Panc1 (cell line): ENCODE measurements at regions not wholly inside any gene's neighbourhood (a gene's known extent, or its start where the extent isn't known, plus 50 kb on each side); places are given as distances from the start of the nearest gene placed in this dataset.

Experiments used
- ATAC-seq: fragments of 200-7000 bp; cut with Tn5 transposase; 2 replicates; pipeline ENCODE4 v1.9.1; 2020; ENCODE audit warnings: mild to moderate bottlenecking, moderate library complexity
- BruUV-seq: library from RNA; stranded (reverse); fragments of 400-500 nt; replicated peaks from 2 replicates; lab custom pipeline; 2021; lab: Mats Ljungman, UMichigan
- CTCF ChIA-PET: fragments of 300-600 bp; sonication (Branson Sonifier 250); formaldehyde crosslinking; loops from one replicate; lab custom pipeline; 2022; ENCODE audit warnings: antibody characterized with exemption; lab: Charles Lee
- POLR2A ChIA-PET: fragments of 300-600 bp; sonication (Branson Sonifier 250); formaldehyde crosslinking; loops from one replicate; lab custom pipeline; 2022; ENCODE audit warnings: antibody characterized with exemption; lab: Charles Lee
- DNase-seq: peaks from one replicate; pipeline ENCODE4 v3.0.0-alpha.2; 2010; ENCODE audit warnings: low read depth, low spot score
- H3K27ac ChIP-seq: 2 replicates; pipeline ENCODE4 v1.5.1; 2011; ENCODE audit warnings: mild to moderate bottlenecking, low read length, inconsistent platforms
- H3K27me3 ChIP-seq: fragments of 200-500 bp; sonication (Bioruptor generic); 2 replicates; pipeline ENCODE4 v1.6.0; 2014; ENCODE audit warnings: low read length, inconsistent platforms; ENCODE audit not compliant: control insufficient read depth, insufficient read depth
- H3K36me3 ChIP-seq: fragments of 200-500 bp; sonication (Bioruptor generic); 2 replicates; pipeline ENCODE4 v1.5.1; 2014; ENCODE audit warnings: inconsistent platforms, mild to moderate bottlenecking, low read length, moderate library complexity; ENCODE audit not compliant: control insufficient read depth, insufficient read depth
- H3K4me1 ChIP-seq: 2 replicates; pipeline ENCODE4 v1.5.1; 2011; ENCODE audit warnings: inconsistent platforms, mild to moderate bottlenecking, low read length, moderate library complexity; ENCODE audit not compliant: control insufficient read depth, insufficient read depth
- H3K4me3 ChIP-seq, 2 experiments: 2 replicates each; pipeline ENCODE4 v1.5.1; 2011 to 2012; ENCODE audit warnings: low read depth in 2 of 2, low read length in 2 of 2, mild to moderate bottlenecking in 2 of 2, inconsistent platforms in 1 of 2, moderate library complexity in 1 of 2
- H3K9me3 ChIP-seq: fragments of 200-500 bp; sonication (Bioruptor generic); 2 replicates; pipeline ENCODE4 v1.5.1; 2014; ENCODE audit warnings: low read depth, mild to moderate bottlenecking, inconsistent platforms, low read length, moderate library complexity; ENCODE audit not compliant: control insufficient read depth, insufficient read depth
- CTCF ChIP-seq: fragments of 450-650 bp; IDR thresholded peaks from 2 replicates; pipeline ENCODE4 v1.5.1; 2017; ENCODE audit warnings: mild to moderate bottlenecking
- POLR2AphosphoS5 ChIP-seq: IDR thresholded peaks from 2 replicates; pipeline ENCODE4 v1.6.1; 2012; ENCODE audit warnings: mild to moderate bottlenecking, low read depth, low read length, moderate library complexity
- SIN3A ChIP-seq: IDR thresholded peaks from 2 replicates; pipeline ENCODE4 v1.6.1; 2012; ENCODE audit warnings: low read depth, mild to moderate bottlenecking, low read length, moderate library complexity, borderline replicate concordance; ENCODE audit not compliant: insufficient read depth
- TCF7L2 ChIP-seq: IDR thresholded peaks from 2 replicates; pipeline ENCODE4 v1.6.1; 2011; ENCODE audit warnings: mild to moderate bottlenecking, low read depth, low read length, inconsistent platforms
- in situ Hi-C: cut with HindIII; loops from 2 replicates; pipeline ENCODE4 v1.10.0; 2016; ENCODE audit warnings: low sequenced_read_pairs, low pct_unique_long_range_greater_than_20kb
- intact Hi-C: fragments of 100-400 bp; cut with micrococcal nuclease; formaldehyde crosslinking; loops from one replicate; pipeline ENCODE4 v1.10.0; 2022; ENCODE audit not compliant: unreplicated experiment
- TF ChIP-seq, protein P1 (sequence below), 2 experiments: IDR thresholded peaks; 2 replicates each; pipeline ENCODE4 v1.6.1; 2011 to 2012; ENCODE audit warnings: low read depth in 2 of 2, control low read depth in 1 of 2, low read length in 1 of 2, mild to moderate bottlenecking in 1 of 2, moderate library complexity in 1 of 2; ENCODE audit not compliant: insufficient read depth in 1 of 2

DNA sequence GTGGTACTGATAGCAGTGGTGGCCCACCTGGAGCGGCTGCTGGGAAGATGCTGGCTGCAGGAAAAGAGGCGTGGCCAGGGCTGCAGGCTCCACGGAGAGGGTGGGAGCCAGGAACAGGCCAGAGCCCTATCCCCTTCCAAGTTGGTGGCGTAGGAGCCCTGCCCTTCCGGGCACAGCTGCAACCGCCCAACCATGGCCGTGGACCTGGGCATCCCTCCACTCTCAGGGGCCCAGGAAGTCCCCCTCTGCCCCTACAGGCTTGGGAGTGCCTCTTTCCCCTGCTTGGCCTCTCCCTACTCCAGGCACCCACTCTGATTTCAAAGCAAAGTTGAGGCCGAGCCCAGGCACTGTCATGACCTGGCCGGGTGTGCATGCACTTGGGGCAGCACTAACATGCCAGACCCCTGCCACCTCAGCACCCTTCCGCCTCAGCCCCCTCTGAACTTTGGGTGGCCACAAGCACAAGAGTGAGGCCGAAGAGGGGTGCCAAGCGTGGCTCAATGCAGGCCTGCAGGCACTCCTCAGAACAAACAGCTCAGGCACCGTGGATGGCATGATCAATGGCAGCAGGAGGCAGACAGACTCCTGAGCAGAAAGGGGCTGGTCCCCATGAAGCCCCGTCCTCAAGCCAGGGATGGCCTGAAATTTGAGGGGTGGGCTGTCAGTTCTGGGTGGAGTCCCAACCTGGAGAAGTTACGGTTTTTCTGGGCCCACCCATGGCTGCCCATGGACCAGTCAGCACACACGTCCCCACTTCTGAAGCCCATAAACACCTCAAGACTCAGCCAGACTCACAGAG is 164.9 kb upstream of the PRNP start:
- intact Hi-C loops, result no loop called here
- Histone ChIP-seq H3K4me1 (no peaks in the 10 kb centered on the region), H3K27me3 (no peaks in the 10 kb centered on the region), H3K27ac (no peak overlapping the region), H3K4me3 (no peak overlapping the region), H3K9me3 (no peaks in the 10 kb centered on the region), H3K36me3 (no peaks in the 10 kb centered on the region)
- BruUV-seq, result no TSS peak
- POLR2A ChIA-PET, result no interaction called here
- no peak for ATAC-seq
- CTCF ChIA-PET, result no interaction called here
- DNase-seq, result no peak
- no peak for TF ChIP-seq CTCF
- TF ChIP-seq POLR2AphosphoS5, result no peak
- no peak for TF ChIP-seq SIN3A
- TF ChIP-seq, protein P1, sequence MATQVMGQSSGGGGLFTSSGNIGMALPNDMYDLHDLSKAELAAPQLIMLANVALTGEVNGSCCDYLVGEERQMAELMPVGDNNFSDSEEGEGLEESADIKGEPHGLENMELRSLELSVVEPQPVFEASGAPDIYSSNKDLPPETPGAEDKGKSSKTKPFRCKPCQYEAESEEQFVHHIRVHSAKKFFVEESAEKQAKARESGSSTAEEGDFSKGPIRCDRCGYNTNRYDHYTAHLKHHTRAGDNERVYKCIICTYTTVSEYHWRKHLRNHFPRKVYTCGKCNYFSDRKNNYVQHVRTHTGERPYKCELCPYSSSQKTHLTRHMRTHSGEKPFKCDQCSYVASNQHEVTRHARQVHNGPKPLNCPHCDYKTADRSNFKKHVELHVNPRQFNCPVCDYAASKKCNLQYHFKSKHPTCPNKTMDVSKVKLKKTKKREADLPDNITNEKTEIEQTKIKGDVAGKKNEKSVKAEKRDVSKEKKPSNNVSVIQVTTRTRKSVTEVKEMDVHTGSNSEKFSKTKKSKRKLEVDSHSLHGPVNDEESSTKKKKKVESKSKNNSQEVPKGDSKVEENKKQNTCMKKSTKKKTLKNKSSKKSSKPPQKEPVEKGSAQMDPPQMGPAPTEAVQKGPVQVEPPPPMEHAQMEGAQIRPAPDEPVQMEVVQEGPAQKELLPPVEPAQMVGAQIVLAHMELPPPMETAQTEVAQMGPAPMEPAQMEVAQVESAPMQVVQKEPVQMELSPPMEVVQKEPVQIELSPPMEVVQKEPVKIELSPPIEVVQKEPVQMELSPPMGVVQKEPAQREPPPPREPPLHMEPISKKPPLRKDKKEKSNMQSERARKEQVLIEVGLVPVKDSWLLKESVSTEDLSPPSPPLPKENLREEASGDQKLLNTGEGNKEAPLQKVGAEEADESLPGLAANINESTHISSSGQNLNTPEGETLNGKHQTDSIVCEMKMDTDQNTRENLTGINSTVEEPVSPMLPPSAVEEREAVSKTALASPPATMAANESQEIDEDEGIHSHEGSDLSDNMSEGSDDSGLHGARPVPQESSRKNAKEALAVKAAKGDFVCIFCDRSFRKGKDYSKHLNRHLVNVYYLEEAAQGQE (IDR thresholded peaks at IDR 0.05; ENCODE audit: insufficient read depth in 1 of 2, low read depth in 2 of 2, low read length in 1 of 2), result no peak
- TF ChIP-seq TCF7L2, result no peak
- in situ Hi-C loops, result no loop called here

- Histone ChIP-seq H3K36me3 (no peaks in the 10 kb centered on the region), H3K9me3 (no peaks in the 10 kb centered on the region), H3K27ac (no peak overlapping the region), H3K4me1 (no peaks in the 10 kb centered on the region), H3K4me3 (no peak overlapping the region), H3K27me3 (no peaks in the 10 kb centered on the region)
- intact Hi-C loops (no loop called here), in situ Hi-C loops (no loop called here)
- ATAC-seq (no peak), DNase-seq (no peak)
- ChIA-PET POLR2A (no interaction called here), CTCF (no interaction called here)
- no TSS peak for BruUV-seq
- peak; percentile 47 for TF ChIP-seq CTCF
- no peak for TF ChIP-seq SIN3A
These were observed 166.7 kb upstream of the PRNP start for GRCh38 chr20:4519534-4519933.
